ENCODE measurements at regions not wholly inside any gene's neighbourhood (a gene's known extent, or its start where the extent isn't known, plus 50 kb on each side); places are given as distances from the start of the nearest gene placed in this dataset.
A peak's percentile ranks its signal among the peaks of the same experiment; 100 is the strongest.

GRCh38 chr2:105575499-105576025 lies 169.2 kb upstream of the NCK2 start:
- peak; percentile 9 for DNase-seq
- Histone ChIP-seq H3K79me2 (ENCODE audit: insufficient read depth) (no peaks in the 10 kb centered on the region), H3K4me1 (ENCODE audit: insufficient read depth) (no peaks in the 10 kb centered on the region; the same call in 1 of the 2 replicates), H3K9me3 (ENCODE audit: low read depth) (no peaks in the 10 kb centered on the region), H3K27ac (no peak overlapping the region), H4K20me1 (ENCODE audit: insufficient read depth) (no peaks in the 10 kb centered on the region), H2AFZ (peak overlapping the region; percentile 52), H3K36me3 (ENCODE audit: low read depth) (no peaks in the 10 kb centered on the region), H3K4me3 (peak overlapping the region; percentile 29; the same call in 1 of the 2 replicates), H3K27me3 (replicated peaks; ENCODE audit: insufficient read depth) (no peaks in the 10 kb centered on the region), H3K4me2 (ENCODE audit: unreplicated experiment) (peak overlapping the region; percentile 33), H3K9ac (no peak overlapping the region), H3F3A (ENCODE audit: insufficient read depth) (no peaks in the 10 kb centered on the region), H3K9me2 (ENCODE audit: insufficient read depth) (no peaks in the 10 kb centered on the region)
- in situ Hi-C loops (cut with MboI) = loop anchor here (10.0 kb wide), 1 partner anchor 499 kb away; no protein-coding TSS in a partner anchor
- no peak for TF ChIP-seq EZH2 (IDR thresholded peaks at IDR 0.05; ENCODE audit: insufficient read depth, poor library complexity, severe bottlenecking)
- TF ChIP-seq EZH2phosphoT487 (IDR thresholded peaks at IDR 0.05; ENCODE audit: insufficient read depth, low read depth) = no peak
- WGBS, 2 experiments (ENCODE audit: low coverage in 1 of 2, low lambda C conversion rate in 2 of 2, missing lambda C conversion rate in 2 of 2) = 21 to 25% methylated on average over 9 of the region's 9 CpGs

DNA sequence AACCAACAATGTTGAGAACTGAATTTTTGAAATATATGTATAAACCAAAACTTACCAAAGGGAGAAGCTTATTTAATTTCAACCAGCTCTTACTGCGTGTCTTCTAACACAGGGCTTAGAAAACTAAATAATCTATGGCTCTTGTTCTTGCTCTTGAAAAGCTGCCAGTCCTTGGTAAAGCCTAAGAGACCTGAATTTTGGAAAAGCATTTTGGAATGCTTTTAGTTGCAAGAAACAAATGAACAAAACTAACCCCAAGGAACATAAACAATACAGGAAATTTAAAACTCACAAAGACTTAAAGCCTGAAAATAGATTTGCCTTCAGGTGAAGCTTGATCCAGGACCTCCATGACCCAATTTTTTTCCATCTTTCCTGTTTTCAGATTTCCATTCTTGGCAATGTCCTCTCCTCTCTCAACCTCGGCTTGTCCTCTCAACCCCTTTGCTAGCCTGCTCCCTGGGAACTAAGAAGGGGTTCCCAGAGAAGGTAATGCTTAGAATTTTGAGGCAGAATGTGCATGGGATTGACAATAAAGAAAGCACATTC lies 169.8 kb upstream of the NCK2 start:
- Histone ChIP-seq H3K27me3 (replicated peaks; ENCODE audit: insufficient read depth) (no peaks in the 10 kb centered on the region), H3K9ac (no peak overlapping the region), H3K4me2 (ENCODE audit: unreplicated experiment) (no peak overlapping the region), H3K9me2 (ENCODE audit: insufficient read depth) (no peaks in the 10 kb centered on the region), H3K79me2 (ENCODE audit: insufficient read depth) (no peaks in the 10 kb centered on the region), H3K27ac (no peak overlapping the region), H2AFZ (no peak overlapping the region), H3K4me1 (ENCODE audit: insufficient read depth) (no peaks in the 10 kb centered on the region; the same call in 1 of the 2 replicates), H4K20me1 (ENCODE audit: insufficient read depth) (no peaks in the 10 kb centered on the region), H3K36me3 (ENCODE audit: low read depth) (no peaks in the 10 kb centered on the region), H3K9me3 (ENCODE audit: low read depth) (no peaks in the 10 kb centered on the region), H3F3A (ENCODE audit: insufficient read depth) (no peaks in the 10 kb centered on the region), H3K4me3 (no peak overlapping the region)
- no peak for TF ChIP-seq EZH2phosphoT487 (IDR thresholded peaks at IDR 0.05; ENCODE audit: insufficient read depth, low read depth)
- no peak for TF ChIP-seq EZH2 (IDR thresholded peaks at IDR 0.05; ENCODE audit: insufficient read depth, poor library complexity, severe bottlenecking)
- in situ Hi-C loops (cut with MboI) = loop anchor here (10.0 kb wide), 1 partner anchor 500 kb away; no protein-coding TSS in a partner anchor
- WGBS, 2 experiments (ENCODE audit: low coverage in 1 of 2, low lambda C conversion rate in 2 of 2, missing lambda C conversion rate in 2 of 2) = 84 to 92% methylated on average over 2 of the region's 2 CpGs
- DNase-seq = no peak

DNA sequence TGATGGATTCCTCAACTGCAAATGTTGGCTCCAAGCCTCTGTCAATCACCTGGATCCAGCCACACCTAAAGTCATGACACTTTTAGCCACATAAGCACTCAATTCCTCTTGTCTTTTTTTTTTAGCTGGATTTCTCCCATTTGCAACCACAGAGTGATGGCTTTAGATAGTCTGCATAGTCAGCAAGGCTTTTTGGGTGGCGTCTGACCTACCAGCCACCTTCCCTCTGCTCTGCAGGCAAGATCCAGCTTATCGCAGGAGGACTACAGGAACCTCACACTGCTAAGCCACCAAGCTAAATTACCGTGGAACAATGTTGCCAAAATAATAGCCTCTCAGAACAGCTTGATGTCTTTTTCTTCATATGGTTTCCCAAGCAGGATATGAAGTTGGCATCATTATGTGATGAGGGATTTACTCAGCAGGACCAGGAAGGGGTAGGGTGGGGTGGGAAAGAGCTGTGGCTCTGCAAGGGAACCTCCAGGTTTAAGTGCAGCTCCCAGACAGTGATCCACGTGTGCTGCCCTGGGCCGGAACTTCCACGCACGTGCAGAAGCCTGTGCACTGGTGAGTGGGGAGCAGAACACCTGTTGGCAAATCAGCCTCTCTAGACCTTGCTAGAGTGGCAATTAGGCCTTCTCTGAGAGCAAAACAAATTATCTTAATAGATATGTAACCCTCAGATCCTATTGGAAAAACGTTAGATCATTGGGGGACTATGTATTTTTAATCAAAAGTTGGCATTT lies 170.6 kb upstream of the NCK2 start:
- in situ Hi-C loops (cut with MboI) = loop anchor here (10.0 kb wide), 1 partner anchor 501 kb away; no protein-coding TSS in a partner anchor
- H2AFZ ChIP-seq = no peak overlapping the region
- TF ChIP-seq EZH2 (IDR thresholded peaks at IDR 0.05; ENCODE audit: insufficient read depth, poor library complexity, severe bottlenecking) (no peak), EZH2phosphoT487 (IDR thresholded peaks at IDR 0.05; ENCODE audit: insufficient read depth, low read depth) (no peak)
- H3F3A ChIP-seq (ENCODE audit: insufficient read depth) = no peaks in the 10 kb centered on the region
- no peaks in the 10 kb centered on the region for H3K9me2 ChIP-seq (ENCODE audit: insufficient read depth)
- no peak overlapping the region for H3K4me3 ChIP-seq
- no peaks in the 10 kb centered on the region for H3K9me3 ChIP-seq (ENCODE audit: low read depth)
- no peaks in the 10 kb centered on the region for H4K20me1 ChIP-seq (ENCODE audit: insufficient read depth)
- H3K27ac ChIP-seq = no peak overlapping the region
- no peak overlapping the region for H3K9ac ChIP-seq
- H3K79me2 ChIP-seq (ENCODE audit: insufficient read depth) = no peaks in the 10 kb centered on the region
- no peak overlapping the region for H3K4me2 ChIP-seq (ENCODE audit: unreplicated experiment)
- WGBS, 2 experiments (ENCODE audit: low coverage in 1 of 2, low lambda C conversion rate in 2 of 2, missing lambda C conversion rate in 2 of 2) = 74 to 75% methylated on average over 8 of the region's 8 CpGs
- 0 out of 2 replicates have a peak, but pooled peaks cover 5% of the 10 kb centered on the region for H3K27me3 ChIP-seq (replicated peaks; ENCODE audit: insufficient read depth)
- H3K4me1 ChIP-seq (ENCODE audit: insufficient read depth) = no peaks in the 10 kb centered on the region; the same call in 1 of the 2 replicates
- no peaks in the 10 kb centered on the region for H3K36me3 ChIP-seq (ENCODE audit: low read depth)
- DNase-seq = no peak

GRCh38 chr2:105573490-105573889 lies 171.2 kb upstream of the NCK2 start:
- Histone ChIP-seq H3K9me2 (ENCODE audit: insufficient read depth) (no peaks in the 10 kb centered on the region), H3K27me3 (replicated peaks; ENCODE audit: insufficient read depth) (0 out of 2 replicates have a peak, but pooled peaks cover 8% of the 10 kb centered on the region), H3K9me3 (ENCODE audit: low read depth) (no peaks in the 10 kb centered on the region), H2AFZ (no peak overlapping the region), H3K9ac (no peak overlapping the region), H3K27ac (no peak overlapping the region), H3K79me2 (ENCODE audit: insufficient read depth) (no peaks in the 10 kb centered on the region), H3F3A (ENCODE audit: insufficient read depth) (no peaks in the 10 kb centered on the region), H3K4me3 (no peak overlapping the region), H4K20me1 (ENCODE audit: insufficient read depth) (no peaks in the 10 kb centered on the region), H3K36me3 (ENCODE audit: low read depth) (no peaks in the 10 kb centered on the region), H3K4me1 (ENCODE audit: insufficient read depth) (no peaks in the 10 kb centered on the region; the same call in 1 of the 2 replicates), H3K4me2 (ENCODE audit: unreplicated experiment) (no peak overlapping the region)
- in situ Hi-C loops (cut with MboI) = loop anchor here (10.0 kb wide), 1 partner anchor 501 kb away; no protein-coding TSS in a partner anchor
- TF ChIP-seq EZH2phosphoT487 (IDR thresholded peaks at IDR 0.05; ENCODE audit: insufficient read depth, low read depth) (no peak), EZH2 (IDR thresholded peaks at IDR 0.05; ENCODE audit: insufficient read depth, poor library complexity, severe bottlenecking) (no peak)
- DNase-seq = peak; percentile 11
- WGBS, 2 experiments (ENCODE audit: low coverage in 1 of 2, low lambda C conversion rate in 2 of 2, missing lambda C conversion rate in 2 of 2) = 45 to 59% methylated on average over 5 of the region's 5 CpGs
